SJCRH30 (cell line): ENCODE measurements at regions not wholly inside any gene's neighbourhood (a gene's known extent, or its start where the extent isn't known, plus 50 kb on each side); places are given as distances from the start of the nearest gene placed in this dataset.
A peak's percentile ranks its signal among the peaks of the same experiment; 100 is the strongest.

Source experiments
- DNase-seq, 2 experiments: peaks; one replicate each; pipeline ENCODE4 v3.0.0-alpha.2; 2015 to 2020
- H3K27ac ChIP-seq: fragments of 250-450 bp; sonication (Bioruptor Pico); 2 replicates; pipeline ENCODE4 v1.5.1; 2020; ENCODE audit warnings: mild to moderate bottlenecking, moderate library complexity
- H3K27me3 ChIP-seq: fragments of 250-450 bp; sonication (Bioruptor Pico); 2 replicates; pipeline ENCODE4 v1.5.1; 2020; ENCODE audit warnings: mild to moderate bottlenecking, moderate library complexity
- H3K36me3 ChIP-seq: fragments of 250-450 bp; sonication (Bioruptor Pico); 2 replicates; pipeline ENCODE4 v1.5.1; 2020; ENCODE audit warnings: mild to moderate bottlenecking, moderate library complexity
- H3K4me1 ChIP-seq: fragments of 250-450 bp; sonication (Bioruptor Pico); 2 replicates; pipeline ENCODE4 v1.5.1; 2020; ENCODE audit warnings: mild to moderate bottlenecking, moderate library complexity
- H3K4me3 ChIP-seq: fragments of 250-450 bp; sonication (Bioruptor Pico); 2 replicates; pipeline ENCODE4 v1.5.1; 2020; ENCODE audit warnings: mild to moderate bottlenecking, moderate library complexity
- H3K9me3 ChIP-seq: fragments of 250-450 bp; sonication (Bioruptor Pico); replicated peaks from 2 replicates; pipeline ENCODE4 v1.5.1; 2020; ENCODE audit warnings: mild to moderate bottlenecking, moderate library complexity

DNA sequence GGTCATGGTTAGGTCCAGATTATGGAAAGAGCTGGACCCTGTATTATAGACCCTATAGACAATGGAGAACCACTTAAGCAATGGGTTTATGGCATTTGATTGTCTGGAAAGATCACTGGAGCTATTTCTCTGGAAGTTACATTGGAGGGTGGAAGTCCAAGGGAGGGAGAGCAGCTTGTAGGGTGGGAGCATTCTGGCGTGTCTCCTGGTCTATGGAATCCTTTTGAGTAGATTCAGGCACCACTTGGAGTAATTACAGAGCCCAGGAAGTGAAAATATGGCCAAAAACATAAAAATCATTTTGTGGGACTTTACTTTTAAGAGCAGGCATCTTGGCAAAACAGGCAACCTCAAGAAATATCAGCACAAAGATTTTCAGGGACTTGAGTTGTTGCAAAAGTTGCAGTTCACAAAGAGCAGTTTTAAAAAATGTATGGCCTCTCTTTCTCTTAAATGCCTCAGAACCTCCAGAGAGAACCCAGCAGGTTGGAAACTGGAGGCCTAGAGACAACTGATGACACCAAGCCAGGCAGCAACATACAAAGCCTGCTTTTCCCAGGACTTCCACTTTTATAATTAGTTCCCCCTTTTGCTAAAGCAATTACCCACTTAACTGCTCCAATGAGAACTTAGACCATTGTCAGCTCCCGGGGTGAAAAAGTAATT, 331.0 kb downstream of the MYCN start:
- DNase-seq: no peak
- no peak overlapping the region for H3K4me3 ChIP-seq
- no peak overlapping the region for H3K27ac ChIP-seq
- H3K27me3 ChIP-seq: no peaks in the 10 kb centered on the region
- no peaks in the 10 kb centered on the region; the same call in 1 of the 2 replicates for H3K9me3 ChIP-seq
- no peaks in the 10 kb centered on the region for H3K4me1 ChIP-seq
- H3K36me3 ChIP-seq: no peaks in the 10 kb centered on the region

DNA sequence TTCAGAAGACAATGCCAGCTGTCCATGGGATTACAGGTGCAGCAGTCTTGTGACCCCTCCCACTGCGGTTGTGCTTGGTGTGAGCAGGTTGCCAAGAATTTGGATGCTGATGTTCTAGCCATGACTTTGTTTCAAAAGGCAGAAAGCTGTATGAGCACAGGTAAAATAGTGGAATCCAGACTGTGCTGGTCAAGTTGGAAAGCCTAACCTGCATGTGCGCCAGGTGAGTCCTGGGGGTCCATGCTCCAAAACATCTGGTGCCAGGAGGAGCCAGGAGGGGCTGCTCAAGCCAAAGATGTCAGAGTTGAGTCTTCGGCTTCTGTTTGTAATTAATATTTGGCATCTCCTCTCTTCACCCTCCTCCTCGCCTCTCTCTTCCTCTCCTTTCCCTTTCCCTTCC, 330.1 kb downstream of the MYCN start:
- no peak overlapping the region for H3K27ac ChIP-seq
- no peak overlapping the region for H3K4me3 ChIP-seq
- no peaks in the 10 kb centered on the region for H3K4me1 ChIP-seq
- H3K36me3 ChIP-seq: no peaks in the 10 kb centered on the region
- no peak for DNase-seq
- no peaks in the 10 kb centered on the region for H3K27me3 ChIP-seq
- no peaks in the 10 kb centered on the region; the same call in 1 of the 2 replicates for H3K9me3 ChIP-seq

DNA sequence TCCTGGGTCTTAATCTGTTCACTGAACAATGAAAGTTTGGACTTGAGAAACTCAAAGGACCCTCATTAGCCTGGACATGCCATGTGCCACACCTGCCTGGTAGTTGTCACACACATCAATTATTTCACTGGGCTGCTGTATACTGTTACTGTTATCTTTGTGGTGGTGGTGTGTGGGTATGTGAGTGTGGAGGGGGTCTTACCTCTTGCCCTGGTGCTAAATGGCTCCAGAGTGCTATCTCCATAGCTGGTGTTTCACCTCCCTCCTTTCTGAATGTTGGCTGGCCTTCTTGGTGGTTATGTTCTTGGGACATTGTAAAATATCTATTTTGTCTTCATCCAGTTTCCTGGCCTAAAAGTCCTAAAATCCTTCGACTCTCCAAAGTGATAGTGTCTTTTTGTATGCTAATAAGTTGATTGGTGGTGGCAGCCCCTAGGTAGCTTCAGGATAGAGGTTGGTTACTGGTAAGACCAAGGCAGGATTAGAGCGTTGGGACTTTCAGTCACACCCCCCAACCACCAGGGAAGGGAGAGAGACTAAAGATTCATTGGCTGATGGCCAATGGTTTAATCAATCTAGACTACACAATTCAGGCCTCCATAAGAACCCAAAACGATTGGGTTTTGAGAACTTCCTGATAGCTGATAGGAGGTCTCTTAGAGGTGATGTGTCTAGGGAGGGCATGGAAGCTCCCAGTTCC, 328.1 kb downstream of the MYCN start:
- H3K27me3 ChIP-seq: no peaks in the 10 kb centered on the region
- H3K27ac ChIP-seq: no peak overlapping the region
- no peaks in the 10 kb centered on the region for H3K4me1 ChIP-seq
- no peaks in the 10 kb centered on the region for H3K9me3 ChIP-seq
- H3K4me3 ChIP-seq: no peak overlapping the region
- H3K36me3 ChIP-seq: no peaks in the 10 kb centered on the region
- no peak for DNase-seq

DNA sequence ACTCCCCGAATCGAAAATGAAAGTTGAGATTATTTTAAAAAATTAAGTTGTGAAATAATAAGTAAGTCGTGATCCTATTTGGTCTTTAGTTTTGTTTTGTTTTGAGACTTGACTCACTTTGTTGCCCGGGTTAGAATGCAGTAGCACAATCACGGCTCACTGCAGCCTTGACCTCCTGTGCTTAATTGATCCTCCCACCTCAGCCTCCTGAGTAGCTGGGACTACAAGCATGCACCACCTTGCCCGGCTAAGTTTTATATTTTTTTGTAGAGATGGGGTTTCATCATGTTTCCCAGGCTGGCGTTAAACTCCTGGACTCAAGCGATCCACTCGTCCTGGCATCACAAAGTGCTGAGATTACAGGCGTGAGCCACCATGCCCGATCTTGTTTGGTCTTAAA, 326.2 kb downstream of the MYCN start:
- DNase-seq: no peak

DNA sequence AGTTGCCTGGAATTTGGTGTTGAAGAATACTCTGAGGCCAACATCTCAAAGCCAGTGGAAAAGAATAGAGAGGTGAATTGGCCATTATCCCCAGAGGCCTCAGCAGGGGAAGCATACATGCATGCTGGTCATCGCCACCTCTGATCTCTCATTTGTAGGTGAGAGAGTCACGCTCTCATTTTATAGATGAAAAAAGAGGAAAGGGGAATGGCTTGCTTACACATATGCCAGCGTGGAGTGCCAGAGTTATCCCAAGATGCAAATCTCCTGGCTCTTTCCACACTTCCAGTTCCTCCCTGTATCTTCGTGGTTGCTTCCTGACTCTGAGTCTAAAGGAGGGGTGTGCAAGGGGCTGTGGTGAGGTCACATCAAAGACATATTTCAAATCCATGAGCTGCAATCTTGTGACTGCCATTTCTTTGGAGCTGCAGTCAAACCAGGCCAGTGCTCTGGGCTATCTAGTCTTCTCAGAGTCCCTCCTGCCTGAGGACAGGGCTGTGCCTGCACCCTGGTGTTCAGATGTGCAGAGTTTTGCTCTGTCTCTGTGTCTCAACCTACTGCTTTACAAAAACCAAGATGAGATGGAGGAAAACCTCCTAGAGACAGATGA, 324.7 kb downstream of the MYCN start:
- H3K27ac ChIP-seq: no peak overlapping the region
- no peak overlapping the region for H3K4me3 ChIP-seq
- H3K4me1 ChIP-seq: peaks cover 6% of the 10 kb centered on the region
- no peaks in the 10 kb centered on the region for H3K9me3 ChIP-seq
- no peak for DNase-seq
- no peaks in the 10 kb centered on the region for H3K27me3 ChIP-seq
- H3K36me3 ChIP-seq: no peaks in the 10 kb centered on the region

More for the DNA sequence above, 326.2 kb downstream of the MYCN start:
- H3K36me3 ChIP-seq: no peaks in the 10 kb centered on the region
- no peaks in the 10 kb centered on the region for H3K9me3 ChIP-seq
- no peak overlapping the region for H3K4me3 ChIP-seq
- no peaks in the 10 kb centered on the region for H3K27me3 ChIP-seq
- H3K27ac ChIP-seq: no peak overlapping the region
- H3K4me1 ChIP-seq: no peaks in the 10 kb centered on the region

DNA sequence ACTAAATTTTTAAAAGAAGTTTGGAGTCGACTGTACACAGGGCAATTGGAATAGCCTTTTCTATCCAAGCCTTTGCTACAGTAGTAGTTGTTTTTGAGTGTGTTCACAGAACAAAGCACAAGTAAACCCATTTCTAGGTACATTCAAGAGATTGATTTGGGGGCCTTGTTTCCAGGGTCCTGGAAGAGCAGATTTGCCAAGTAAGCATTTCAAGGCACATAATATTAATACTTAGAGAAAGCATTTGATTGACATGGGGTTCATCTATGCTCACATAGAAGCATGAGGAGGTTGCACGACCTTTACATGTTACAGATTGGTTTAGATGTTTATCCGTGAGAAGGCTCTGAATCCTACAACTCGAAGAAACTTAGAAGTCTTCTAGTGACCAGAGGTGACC, 324.1 kb downstream of the MYCN start:
- Histone ChIP-seq H3K4me3 (no peak overlapping the region), H3K36me3 (no peaks in the 10 kb centered on the region), H3K27ac (no peak overlapping the region), H3K4me1 (peaks cover 12% of the 10 kb centered on the region), H3K9me3 (no peaks in the 10 kb centered on the region), H3K27me3 (no peaks in the 10 kb centered on the region)
- no peak for DNase-seq

DNA sequence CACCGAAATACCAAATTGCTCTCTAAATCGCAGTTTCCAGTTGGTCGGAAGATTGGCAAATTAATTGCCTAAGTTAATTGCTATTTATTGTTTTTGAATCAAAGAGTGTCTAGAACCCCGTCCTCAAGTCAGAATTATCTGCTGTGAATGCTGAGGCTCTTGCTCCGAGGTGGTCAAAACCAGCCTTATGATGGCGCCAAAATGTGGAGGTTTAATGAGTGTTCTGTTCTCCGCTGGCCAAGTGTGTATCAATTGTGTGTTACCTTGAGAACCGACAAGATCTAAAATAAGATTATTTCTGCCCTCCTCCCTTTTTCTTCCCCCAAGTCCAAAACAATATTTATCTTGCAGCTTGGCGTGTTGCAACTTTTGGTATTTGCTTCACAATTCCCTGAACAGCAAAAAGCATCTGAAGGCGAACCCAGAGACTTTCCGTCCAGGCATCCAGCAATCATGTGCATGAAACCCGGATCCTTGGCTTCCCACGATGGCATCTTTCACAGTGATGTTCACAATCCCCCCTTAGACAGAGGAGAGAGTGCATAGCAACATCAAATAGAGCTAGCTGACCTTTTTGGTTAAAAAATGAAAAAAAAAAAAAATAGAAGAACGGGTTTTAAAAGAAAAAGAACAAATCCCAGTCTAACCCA, 323.0 kb downstream of the MYCN start:
- Histone ChIP-seq H3K36me3 (no peaks in the 10 kb centered on the region), H3K4me3 (no peak overlapping the region), H3K27me3 (no peaks in the 10 kb centered on the region), H3K27ac (no peak overlapping the region), H3K4me1 (peaks cover 20% of the 10 kb centered on the region), H3K9me3 (no peaks in the 10 kb centered on the region)
- no peak for DNase-seq

DNA sequence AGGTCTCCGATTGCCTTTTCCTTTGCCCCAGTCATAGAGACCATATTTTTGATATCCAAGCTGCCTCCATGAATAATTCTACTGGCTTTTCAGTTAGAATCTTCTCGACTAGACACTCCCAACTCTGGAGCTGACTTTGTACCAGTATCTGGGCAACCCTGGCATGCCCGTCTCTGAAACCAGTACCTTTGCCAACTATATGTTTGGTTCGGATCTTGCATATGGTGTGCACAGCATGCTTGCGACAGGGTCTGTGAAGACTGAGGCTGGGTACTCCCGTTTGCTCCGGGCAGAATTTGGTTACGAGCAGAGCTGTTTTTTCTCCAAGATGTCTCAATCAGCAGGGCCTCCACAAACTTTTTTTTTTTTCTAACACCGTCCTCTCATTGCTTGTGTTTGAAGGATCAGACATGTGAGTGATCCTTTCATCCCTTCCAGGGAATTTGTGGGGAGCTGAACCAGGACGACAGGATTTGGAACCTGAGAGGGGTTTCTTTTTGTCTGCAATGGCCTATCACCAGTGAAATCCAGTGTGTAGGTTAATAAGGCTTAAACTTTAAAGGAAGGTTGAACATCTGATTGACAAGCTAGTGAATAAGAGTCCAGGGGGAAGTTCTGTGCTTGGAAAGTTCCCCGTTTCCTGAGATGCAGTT, 322.3 kb downstream of the MYCN start:
- DNase-seq: no peak
- Histone ChIP-seq H3K36me3 (no peaks in the 10 kb centered on the region), H3K4me3 (no peak overlapping the region), H3K4me1 (peaks cover 28% of the 10 kb centered on the region), H3K27me3 (no peaks in the 10 kb centered on the region), H3K9me3 (no peaks in the 10 kb centered on the region), H3K27ac (no peak overlapping the region)

DNA sequence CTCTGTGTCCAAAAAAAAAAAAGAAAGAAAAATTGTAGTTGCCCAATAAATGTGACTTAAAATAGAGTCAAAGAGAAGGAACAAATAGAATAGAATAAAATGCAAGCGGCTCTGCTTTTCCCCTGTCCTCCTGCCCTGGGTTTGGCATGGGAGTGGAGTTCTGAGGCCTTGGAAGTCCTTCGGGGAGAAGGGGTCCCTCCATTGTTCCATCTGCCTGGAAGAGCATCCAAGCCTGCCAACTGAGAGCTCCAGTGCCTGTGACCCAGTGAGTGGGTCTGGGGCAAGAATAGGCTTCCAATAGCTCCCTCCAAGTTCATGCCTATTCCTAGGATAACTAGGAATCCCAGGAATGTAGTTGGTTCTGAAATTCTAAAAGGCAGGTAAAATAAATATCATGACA, 321.4 kb downstream of the MYCN start:
- Histone ChIP-seq H3K27ac (no peak overlapping the region), H3K9me3 (no peaks in the 10 kb centered on the region), H3K36me3 (no peaks in the 10 kb centered on the region), H3K4me1 (peaks cover 34% of the 10 kb centered on the region), H3K4me3 (no peak overlapping the region), H3K27me3 (no peaks in the 10 kb centered on the region)
- no peak for DNase-seq

DNA sequence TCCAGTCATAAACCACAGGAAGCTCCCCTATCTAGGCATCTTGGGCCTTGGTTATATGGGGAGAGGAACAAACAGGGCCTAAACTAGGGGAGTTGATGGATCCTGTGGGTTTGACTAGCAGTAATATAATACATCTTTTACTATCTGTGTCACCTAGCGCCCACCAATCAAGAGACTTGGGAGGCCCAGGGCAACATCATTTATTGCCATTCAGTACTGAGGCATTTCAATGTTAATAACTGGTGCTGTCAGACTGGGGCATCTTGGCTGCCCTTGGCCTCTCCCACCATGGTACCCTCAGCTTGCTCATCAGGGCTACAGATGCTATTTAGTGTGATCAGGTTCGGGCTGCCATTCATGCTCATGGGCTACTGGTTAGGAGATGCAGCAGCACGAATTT, 320.7 kb downstream of the MYCN start:
- Histone ChIP-seq H3K27ac (no peak overlapping the region), H3K4me1 (peaks cover 41% of the 10 kb centered on the region), H3K36me3 (no peaks in the 10 kb centered on the region), H3K4me3 (no peak overlapping the region), H3K9me3 (no peaks in the 10 kb centered on the region), H3K27me3 (no peaks in the 10 kb centered on the region)
- no peak for DNase-seq

DNA sequence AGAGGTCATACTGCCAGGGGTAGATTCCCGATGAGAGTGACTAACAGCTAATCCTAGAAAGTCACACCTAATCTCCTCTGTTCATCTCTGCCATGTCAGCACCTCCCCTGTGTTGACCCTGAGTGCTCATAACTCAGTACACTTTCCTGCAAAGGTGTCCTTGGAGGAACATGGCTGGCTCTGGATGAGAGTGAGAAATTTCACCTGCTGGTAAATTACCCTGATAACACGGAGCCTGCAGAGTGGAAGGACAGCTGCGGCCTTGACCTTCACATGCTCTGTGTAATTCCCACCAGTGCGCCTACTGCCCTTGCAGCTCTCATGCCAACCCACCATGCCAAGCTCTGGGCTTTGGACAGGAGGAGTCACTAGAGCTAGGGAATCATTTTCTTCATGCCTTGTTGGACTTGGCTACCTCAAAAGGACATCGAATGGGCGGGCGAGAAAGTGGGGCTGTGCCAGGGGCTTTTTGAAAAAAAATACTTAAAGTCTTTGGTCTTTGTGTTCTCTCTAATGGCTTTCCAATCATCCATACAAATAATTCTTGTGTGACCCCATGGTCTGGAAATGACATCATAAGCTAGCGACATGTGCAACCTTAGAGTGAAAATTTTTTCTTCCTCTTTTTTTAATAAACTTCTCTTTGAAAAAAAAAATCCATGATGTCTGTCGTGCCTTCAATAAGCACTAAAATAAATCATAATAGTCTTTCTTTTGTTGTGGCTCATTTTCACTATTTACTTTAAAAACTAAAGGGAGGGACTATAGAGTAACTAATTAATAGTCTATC, 319.9 kb downstream of the MYCN start:
- Histone ChIP-seq H3K4me3 (no peak overlapping the region), H3K27me3 (no peaks in the 10 kb centered on the region), H3K9me3 (no peaks in the 10 kb centered on the region), H3K36me3 (no peaks in the 10 kb centered on the region), H3K4me1 (peaks cover 46% of the 10 kb centered on the region), H3K27ac (no peak overlapping the region)
- no peak for DNase-seq

DNA sequence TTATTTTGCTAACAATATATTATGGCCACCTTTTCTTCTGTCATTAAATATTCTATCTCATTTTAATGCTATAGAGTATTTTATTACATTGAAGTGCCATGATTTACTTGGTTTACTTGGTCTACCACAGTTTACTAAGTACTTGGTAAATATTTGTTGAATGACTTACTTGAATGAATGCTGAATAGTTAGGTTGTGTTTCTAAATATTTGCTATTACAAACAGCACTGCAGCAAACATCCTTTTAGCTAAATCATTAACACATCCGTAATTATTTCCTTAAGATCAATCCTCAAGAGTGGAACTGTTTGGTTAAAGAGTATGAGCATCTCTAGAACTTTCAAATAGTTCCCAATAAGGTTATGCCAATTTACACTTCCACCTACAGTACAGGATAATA, 318.7 kb downstream of the MYCN start:
- H3K4me3 ChIP-seq: no peak overlapping the region
- no peaks in the 10 kb centered on the region for H3K36me3 ChIP-seq
- DNase-seq: no peak
- no peak overlapping the region; the same call in 1 of the 2 replicates for H3K27ac ChIP-seq
- peaks cover 46% of the 10 kb centered on the region for H3K4me1 ChIP-seq
- H3K9me3 ChIP-seq: no peaks in the 10 kb centered on the region
- no peaks in the 10 kb centered on the region for H3K27me3 ChIP-seq

DNA sequence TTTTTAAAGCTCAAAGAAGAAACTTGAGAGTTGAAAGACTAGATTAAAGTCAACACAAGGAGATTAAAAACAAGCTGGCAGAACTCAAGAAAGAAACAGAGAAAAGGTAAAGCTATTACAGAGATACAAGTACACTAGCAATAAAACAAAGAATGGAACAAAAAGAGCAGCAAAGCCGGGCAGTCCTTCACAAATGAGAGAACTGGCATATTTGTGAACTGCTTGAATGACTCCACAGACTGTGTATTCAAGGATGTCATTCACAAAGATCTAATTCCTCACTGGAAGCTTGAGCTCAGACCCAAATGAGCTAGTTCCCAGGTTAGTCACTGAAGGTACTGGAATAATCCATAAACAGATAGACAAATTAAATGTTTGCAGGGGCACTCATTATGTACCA, 318.0 kb downstream of the MYCN start:
- H3K4me3 ChIP-seq: no peak overlapping the region
- peak in 1 of 2 experiments; percentile 41 for DNase-seq
- no peaks in the 10 kb centered on the region for H3K36me3 ChIP-seq
- peaks cover 46% of the 10 kb centered on the region for H3K4me1 ChIP-seq
- H3K27me3 ChIP-seq: no peaks in the 10 kb centered on the region
- no peaks in the 10 kb centered on the region for H3K9me3 ChIP-seq
- peak overlapping the region; percentile 96 for H3K27ac ChIP-seq

DNA sequence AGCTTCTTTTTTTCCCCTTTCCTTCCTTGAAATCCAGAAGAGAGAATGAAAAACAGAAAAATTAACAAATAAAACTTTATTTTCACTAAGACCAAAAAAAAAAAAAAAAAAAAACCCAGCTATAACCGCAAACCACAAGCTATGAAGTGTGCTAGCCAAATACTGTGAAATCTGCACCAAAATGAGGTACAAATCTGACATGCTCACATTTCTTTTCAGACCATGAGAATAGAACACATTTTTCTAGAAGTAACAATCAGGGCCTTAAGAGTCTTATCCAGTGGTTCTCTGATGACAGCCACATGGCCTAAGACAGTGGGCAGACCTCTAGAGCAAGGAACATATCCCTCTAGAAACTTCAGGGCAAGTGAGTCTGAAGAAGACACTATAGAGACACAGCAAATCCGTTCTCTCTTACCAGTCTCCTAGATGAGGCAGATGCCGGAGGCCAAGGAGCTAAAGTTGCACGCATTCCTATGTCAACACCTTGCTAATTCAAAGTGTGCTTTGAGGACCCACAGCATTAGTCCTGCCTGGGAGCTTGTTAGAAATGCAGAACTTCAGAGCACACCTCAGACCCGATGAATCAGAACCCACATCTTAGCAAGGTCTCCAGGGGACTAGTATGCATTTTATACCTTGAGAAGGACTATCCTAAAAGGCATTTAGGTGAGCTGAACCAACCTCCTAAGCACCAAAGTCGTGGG, 317.1 kb downstream of the MYCN start:
- H3K27ac ChIP-seq: peak overlapping the region; percentile 96
- H3K9me3 ChIP-seq: no peaks in the 10 kb centered on the region
- peaks cover 46% of the 10 kb centered on the region for H3K4me1 ChIP-seq
- H3K27me3 ChIP-seq: no peaks in the 10 kb centered on the region
- peak; percentile 69 to 92 for DNase-seq
- no peaks in the 10 kb centered on the region for H3K36me3 ChIP-seq
- peak overlapping the region; percentile 13 for H3K4me3 ChIP-seq
